H1 (cell line): ENCODE measurements at regions not wholly inside any gene's neighbourhood (a gene's known extent, or its start where the extent isn't known, plus 50 kb on each side); places are given as distances from the start of the nearest gene placed in this dataset.

Source experiments
- HDAC2 ChIP-seq, 2 experiments: fragments of 300-600 bp in 1 of 2; sonication (generic) in 1 of 2; IDR thresholded peaks; 2 replicates each; pipeline ENCODE4 v1.6.1; 2011 to 2012; ENCODE audit warnings: low read depth in 2 of 2, low read length in 2 of 2, mild to moderate bottlenecking in 2 of 2, moderate library complexity in 2 of 2, borderline replicate concordance in 1 of 2, inconsistent platforms in 1 of 2
- NRF1 ChIP-seq: IDR thresholded peaks from 2 replicates; pipeline ENCODE4 v1.6.1; 2011; ENCODE audit warnings: mild to moderate bottlenecking, low read depth, low read length, improper control_type of control experiment
- TF ChIP-seq, protein P1 (sequence below): fragments of 300-600 bp; sonication (generic); IDR thresholded peaks from 2 replicates; pipeline ENCODE4 v1.7.1; 2012; ENCODE audit warnings: low read length, moderate library complexity, mild to moderate bottlenecking, inconsistent platforms; ENCODE audit not compliant: insufficient replicate concordance
- TF ChIP-seq, protein P2 (sequence below): IDR thresholded peaks from 2 replicates; pipeline ENCODE4 v1.6.1; 2011; ENCODE audit warnings: low read length, improper control_type of control experiment

DNA sequence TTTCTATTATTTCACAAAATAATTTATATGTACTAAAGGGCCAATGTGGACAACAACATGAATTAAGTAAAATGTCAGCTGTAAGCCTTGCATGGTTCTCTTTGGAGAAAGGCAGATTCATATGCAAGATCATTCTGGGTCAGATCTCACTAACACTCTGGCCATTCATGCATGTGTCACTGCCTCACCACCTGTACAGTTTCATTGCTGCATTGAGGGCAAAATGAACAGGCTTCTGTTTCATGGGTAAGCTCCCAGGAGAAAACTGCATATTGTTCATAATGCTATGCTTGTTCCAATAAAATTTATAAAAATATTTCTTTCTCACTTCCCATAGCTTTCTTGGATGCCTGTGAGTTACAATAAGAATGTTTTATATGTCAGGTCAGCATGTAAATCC is 275.2 kb downstream of the ZNF248 start (continued):
- TF ChIP-seq, protein P1, sequence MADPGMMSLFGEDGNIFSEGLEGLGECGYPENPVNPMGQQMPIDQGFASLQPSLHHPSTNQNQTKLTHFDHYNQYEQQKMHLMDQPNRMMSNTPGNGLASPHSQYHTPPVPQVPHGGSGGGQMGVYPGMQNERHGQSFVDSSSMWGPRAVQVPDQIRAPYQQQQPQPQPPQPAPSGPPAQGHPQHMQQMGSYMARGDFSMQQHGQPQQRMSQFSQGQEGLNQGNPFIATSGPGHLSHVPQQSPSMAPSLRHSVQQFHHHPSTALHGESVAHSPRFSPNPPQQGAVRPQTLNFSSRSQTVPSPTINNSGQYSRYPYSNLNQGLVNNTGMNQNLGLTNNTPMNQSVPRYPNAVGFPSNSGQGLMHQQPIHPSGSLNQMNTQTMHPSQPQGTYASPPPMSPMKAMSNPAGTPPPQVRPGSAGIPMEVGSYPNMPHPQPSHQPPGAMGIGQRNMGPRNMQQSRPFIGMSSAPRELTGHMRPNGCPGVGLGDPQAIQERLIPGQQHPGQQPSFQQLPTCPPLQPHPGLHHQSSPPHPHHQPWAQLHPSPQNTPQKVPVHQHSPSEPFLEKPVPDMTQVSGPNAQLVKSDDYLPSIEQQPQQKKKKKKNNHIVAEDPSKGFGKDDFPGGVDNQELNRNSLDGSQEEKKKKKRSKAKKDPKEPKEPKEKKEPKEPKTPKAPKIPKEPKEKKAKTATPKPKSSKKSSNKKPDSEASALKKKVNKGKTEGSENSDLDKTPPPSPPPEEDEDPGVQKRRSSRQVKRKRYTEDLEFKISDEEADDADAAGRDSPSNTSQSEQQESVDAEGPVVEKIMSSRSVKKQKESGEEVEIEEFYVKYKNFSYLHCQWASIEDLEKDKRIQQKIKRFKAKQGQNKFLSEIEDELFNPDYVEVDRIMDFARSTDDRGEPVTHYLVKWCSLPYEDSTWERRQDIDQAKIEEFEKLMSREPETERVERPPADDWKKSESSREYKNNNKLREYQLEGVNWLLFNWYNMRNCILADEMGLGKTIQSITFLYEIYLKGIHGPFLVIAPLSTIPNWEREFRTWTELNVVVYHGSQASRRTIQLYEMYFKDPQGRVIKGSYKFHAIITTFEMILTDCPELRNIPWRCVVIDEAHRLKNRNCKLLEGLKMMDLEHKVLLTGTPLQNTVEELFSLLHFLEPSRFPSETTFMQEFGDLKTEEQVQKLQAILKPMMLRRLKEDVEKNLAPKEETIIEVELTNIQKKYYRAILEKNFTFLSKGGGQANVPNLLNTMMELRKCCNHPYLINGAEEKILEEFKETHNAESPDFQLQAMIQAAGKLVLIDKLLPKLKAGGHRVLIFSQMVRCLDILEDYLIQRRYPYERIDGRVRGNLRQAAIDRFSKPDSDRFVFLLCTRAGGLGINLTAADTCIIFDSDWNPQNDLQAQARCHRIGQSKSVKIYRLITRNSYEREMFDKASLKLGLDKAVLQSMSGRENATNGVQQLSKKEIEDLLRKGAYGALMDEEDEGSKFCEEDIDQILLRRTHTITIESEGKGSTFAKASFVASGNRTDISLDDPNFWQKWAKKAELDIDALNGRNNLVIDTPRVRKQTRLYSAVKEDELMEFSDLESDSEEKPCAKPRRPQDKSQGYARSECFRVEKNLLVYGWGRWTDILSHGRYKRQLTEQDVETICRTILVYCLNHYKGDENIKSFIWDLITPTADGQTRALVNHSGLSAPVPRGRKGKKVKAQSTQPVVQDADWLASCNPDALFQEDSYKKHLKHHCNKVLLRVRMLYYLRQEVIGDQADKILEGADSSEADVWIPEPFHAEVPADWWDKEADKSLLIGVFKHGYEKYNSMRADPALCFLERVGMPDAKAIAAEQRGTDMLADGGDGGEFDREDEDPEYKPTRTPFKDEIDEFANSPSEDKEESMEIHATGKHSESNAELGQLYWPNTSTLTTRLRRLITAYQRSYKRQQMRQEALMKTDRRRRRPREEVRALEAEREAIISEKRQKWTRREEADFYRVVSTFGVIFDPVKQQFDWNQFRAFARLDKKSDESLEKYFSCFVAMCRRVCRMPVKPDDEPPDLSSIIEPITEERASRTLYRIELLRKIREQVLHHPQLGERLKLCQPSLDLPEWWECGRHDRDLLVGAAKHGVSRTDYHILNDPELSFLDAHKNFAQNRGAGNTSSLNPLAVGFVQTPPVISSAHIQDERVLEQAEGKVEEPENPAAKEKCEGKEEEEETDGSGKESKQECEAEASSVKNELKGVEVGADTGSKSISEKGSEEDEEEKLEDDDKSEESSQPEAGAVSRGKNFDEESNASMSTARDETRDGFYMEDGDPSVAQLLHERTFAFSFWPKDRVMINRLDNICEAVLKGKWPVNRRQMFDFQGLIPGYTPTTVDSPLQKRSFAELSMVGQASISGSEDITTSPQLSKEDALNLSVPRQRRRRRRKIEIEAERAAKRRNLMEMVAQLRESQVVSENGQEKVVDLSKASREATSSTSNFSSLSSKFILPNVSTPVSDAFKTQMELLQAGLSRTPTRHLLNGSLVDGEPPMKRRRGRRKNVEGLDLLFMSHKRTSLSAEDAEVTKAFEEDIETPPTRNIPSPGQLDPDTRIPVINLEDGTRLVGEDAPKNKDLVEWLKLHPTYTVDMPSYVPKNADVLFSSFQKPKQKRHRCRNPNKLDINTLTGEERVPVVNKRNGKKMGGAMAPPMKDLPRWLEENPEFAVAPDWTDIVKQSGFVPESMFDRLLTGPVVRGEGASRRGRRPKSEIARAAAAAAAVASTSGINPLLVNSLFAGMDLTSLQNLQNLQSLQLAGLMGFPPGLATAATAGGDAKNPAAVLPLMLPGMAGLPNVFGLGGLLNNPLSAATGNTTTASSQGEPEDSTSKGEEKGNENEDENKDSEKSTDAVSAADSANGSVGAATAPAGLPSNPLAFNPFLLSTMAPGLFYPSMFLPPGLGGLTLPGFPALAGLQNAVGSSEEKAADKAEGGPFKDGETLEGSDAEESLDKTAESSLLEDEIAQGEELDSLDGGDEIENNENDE: no peak
- TF ChIP-seq, protein P2, sequence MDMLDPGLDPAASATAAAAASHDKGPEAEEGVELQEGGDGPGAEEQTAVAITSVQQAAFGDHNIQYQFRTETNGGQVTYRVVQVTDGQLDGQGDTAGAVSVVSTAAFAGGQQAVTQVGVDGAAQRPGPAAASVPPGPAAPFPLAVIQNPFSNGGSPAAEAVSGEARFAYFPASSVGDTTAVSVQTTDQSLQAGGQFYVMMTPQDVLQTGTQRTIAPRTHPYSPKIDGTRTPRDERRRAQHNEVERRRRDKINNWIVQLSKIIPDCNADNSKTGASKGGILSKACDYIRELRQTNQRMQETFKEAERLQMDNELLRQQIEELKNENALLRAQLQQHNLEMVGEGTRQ: no peak
- TF ChIP-seq NRF1: no peak
- no peak for TF ChIP-seq HDAC2 (IDR thresholded peaks at IDR 0.05; ENCODE audit: borderline replicate concordance in 1 of 2, low read depth in 2 of 2, low read length in 2 of 2)
